ENCODE measurements at regions not wholly inside any gene's neighbourhood (a gene's known extent, or its start where the extent isn't known, plus 50 kb on each side); places are given as distances from the start of the nearest gene placed in this dataset.

DNA sequence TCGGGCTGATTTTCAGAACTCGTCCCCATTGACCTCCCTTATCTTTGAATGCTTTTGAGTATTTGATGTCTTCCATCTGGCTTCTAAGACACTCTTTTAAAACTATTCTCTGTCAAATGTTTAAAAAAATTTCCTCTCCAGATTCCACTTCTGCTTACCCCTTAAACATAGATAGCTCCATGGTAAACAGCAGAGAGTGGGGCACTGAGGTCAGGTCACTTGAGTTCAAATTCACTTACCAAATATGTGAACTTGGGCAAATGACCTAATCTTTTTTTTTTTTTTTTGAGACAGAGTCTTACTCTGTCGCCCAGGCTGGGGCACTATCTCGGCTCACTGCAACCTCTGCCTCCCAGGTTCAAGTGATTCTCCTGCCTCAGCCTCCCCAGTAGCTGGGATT, 126.8 kb upstream of the CPSF6 start:
- Histone ChIP-seq H3K36me3 (ENCODE audit: insufficient read depth, low read length) (no peaks in the 10 kb centered on the region), H4K20me1 (ENCODE audit: insufficient read depth, low read length) (no peaks in the 10 kb centered on the region), H3K79me2 (ENCODE audit: insufficient read depth, low read length) (no peaks in the 10 kb centered on the region), H3K9me3 (ENCODE audit: low read depth, low read length) (no peaks in the 10 kb centered on the region), H2AFZ (ENCODE audit: low read length) (no peak overlapping the region), H3K4me1 (ENCODE audit: insufficient read depth, low read length) (no peaks in the 10 kb centered on the region), H3K27me3 (ENCODE audit: insufficient read depth, low read length) (peaks cover 9% of the 10 kb centered on the region), H3K4me3 (ENCODE audit: insufficient read depth, low read length) (no peak overlapping the region), H3K4me2 (ENCODE audit: insufficient read depth, low read length) (no peak overlapping the region), H3K27ac (ENCODE audit: low read depth, low read length) (no peak overlapping the region)
- TF ChIP-seq, protein P1, sequence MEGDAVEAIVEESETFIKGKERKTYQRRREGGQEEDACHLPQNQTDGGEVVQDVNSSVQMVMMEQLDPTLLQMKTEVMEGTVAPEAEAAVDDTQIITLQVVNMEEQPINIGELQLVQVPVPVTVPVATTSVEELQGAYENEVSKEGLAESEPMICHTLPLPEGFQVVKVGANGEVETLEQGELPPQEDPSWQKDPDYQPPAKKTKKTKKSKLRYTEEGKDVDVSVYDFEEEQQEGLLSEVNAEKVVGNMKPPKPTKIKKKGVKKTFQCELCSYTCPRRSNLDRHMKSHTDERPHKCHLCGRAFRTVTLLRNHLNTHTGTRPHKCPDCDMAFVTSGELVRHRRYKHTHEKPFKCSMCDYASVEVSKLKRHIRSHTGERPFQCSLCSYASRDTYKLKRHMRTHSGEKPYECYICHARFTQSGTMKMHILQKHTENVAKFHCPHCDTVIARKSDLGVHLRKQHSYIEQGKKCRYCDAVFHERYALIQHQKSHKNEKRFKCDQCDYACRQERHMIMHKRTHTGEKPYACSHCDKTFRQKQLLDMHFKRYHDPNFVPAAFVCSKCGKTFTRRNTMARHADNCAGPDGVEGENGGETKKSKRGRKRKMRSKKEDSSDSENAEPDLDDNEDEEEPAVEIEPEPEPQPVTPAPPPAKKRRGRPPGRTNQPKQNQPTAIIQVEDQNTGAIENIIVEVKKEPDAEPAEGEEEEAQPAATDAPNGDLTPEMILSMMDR (IDR thresholded peaks at IDR 0.05; ENCODE audit: extremely low read depth, low read depth, low read length) = no peak
- no peak for DNase-seq (ENCODE audit: insufficient read length, low spot score, missing footprints)

DNA sequence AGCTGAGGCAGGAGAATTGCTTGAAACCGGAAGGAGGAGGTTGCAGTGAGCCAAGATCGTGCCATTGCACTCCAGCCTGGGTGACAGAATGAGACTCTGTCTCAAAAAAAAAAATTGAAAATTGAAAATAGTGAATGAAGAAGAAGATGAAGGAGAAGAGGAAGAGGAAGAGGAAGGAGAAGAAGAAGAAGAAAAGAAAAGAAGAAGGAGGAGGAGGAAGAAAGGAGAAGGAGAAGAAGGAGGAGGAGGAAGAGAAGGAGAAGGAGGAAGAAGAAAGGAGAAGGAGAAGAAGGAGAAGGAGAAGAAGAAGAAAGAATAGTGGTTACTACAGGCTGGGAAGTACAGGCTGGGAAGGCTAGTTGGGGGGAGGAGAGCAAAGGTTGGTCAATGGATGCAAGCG, 124.3 kb upstream of the CPSF6 start:
- no peak overlapping the region for H3K4me2 ChIP-seq (ENCODE audit: insufficient read depth, low read length)
- H3K36me3 ChIP-seq (ENCODE audit: insufficient read depth, low read length) = no peaks in the 10 kb centered on the region
- H2AFZ ChIP-seq (ENCODE audit: low read length) = no peak overlapping the region
- H3K4me1 ChIP-seq (ENCODE audit: insufficient read depth, low read length) = no peaks in the 10 kb centered on the region
- H3K9me3 ChIP-seq (ENCODE audit: low read depth, low read length) = no peaks in the 10 kb centered on the region
- H3K27ac ChIP-seq (ENCODE audit: low read depth, low read length) = no peak overlapping the region
- H3K4me3 ChIP-seq (ENCODE audit: insufficient read depth, low read length) = no peak overlapping the region
- H3K27me3 ChIP-seq (ENCODE audit: insufficient read depth, low read length) = peaks cover 14% of the 10 kb centered on the region
- no peaks in the 10 kb centered on the region for H3K79me2 ChIP-seq (ENCODE audit: insufficient read depth, low read length)
- H4K20me1 ChIP-seq (ENCODE audit: insufficient read depth, low read length) = no peaks in the 10 kb centered on the region
- no peak for DNase-seq (ENCODE audit: insufficient read length, low spot score, missing footprints)
- TF ChIP-seq, protein P1 (IDR thresholded peaks at IDR 0.05; ENCODE audit: extremely low read depth, low read depth, low read length) = no peak

DNA sequence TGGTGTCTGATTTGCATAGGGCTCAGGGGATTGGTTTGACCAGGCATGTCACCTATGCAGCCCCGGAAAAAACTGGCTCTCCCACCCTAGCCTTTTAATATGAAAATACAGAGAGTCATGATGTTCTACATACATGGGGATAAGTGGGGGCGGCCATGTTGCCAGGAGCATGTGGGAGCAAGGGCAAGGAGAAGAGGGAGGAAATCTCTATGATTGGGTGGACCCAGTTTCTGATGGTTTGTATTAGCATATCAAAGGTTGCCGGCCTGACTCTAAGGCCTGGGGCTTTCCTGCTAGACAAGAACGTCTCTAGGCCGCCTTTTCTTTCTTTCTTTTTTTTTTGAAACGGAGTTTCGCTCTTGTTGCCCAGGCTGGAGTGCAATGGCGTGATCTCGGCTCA, 123.4 kb upstream of the CPSF6 start:
- Histone ChIP-seq H3K9me3 (ENCODE audit: low read depth, low read length) (no peaks in the 10 kb centered on the region), H3K36me3 (ENCODE audit: insufficient read depth, low read length) (no peaks in the 10 kb centered on the region), H2AFZ (ENCODE audit: low read length) (no peak overlapping the region), H3K4me2 (ENCODE audit: insufficient read depth, low read length) (no peak overlapping the region), H3K4me1 (ENCODE audit: insufficient read depth, low read length) (no peaks in the 10 kb centered on the region), H3K4me3 (ENCODE audit: insufficient read depth, low read length) (no peak overlapping the region), H3K27ac (ENCODE audit: low read depth, low read length) (no peak overlapping the region), H3K79me2 (ENCODE audit: insufficient read depth, low read length) (no peaks in the 10 kb centered on the region), H3K27me3 (ENCODE audit: insufficient read depth, low read length) (peaks cover 9% of the 10 kb centered on the region), H4K20me1 (ENCODE audit: insufficient read depth, low read length) (no peaks in the 10 kb centered on the region)
- DNase-seq (ENCODE audit: insufficient read length, low spot score, missing footprints) = no peak
- TF ChIP-seq, protein P1 (IDR thresholded peaks at IDR 0.05; ENCODE audit: extremely low read depth, low read depth, low read length) = no peak

DNA sequence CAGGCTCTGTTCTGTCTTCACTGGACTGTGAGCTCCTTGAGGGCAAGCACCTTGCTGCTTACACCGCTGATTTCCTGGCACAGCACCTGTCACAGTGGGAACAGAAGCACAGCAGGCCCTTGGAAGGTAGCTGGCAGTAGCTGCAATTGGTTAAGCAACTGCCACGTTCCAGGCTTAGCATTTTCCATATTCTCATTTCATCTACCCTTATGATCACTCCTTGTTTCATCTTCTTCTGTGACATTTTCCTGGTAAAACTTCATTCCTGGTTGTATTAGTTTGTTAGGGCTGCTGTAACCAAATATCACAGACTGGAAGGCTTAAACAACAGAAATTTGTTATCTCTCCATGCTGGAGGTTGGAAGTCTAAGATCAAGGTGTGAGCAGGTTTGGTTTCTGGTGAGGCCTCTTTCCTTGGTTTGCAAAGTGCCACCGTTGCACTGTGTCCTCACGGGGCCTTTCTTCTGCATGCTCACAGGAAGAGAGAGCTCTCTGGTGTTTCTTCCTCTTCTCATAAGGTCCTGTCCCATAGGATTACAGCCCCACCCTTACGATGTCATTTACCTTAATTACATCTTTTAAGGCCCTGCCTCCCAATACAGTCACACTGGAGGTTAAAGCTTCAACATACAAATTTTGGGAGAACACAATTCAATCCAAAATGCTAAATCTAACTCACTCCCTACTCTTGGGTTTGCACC, 121.7 kb upstream of the CPSF6 start:
- Histone ChIP-seq H3K9me3 (ENCODE audit: low read depth, low read length) (no peaks in the 10 kb centered on the region), H2AFZ (ENCODE audit: low read length) (no peak overlapping the region), H3K36me3 (ENCODE audit: insufficient read depth, low read length) (no peaks in the 10 kb centered on the region), H3K4me2 (ENCODE audit: insufficient read depth, low read length) (no peak overlapping the region), H3K79me2 (ENCODE audit: insufficient read depth, low read length) (no peaks in the 10 kb centered on the region), H4K20me1 (ENCODE audit: insufficient read depth, low read length) (no peaks in the 10 kb centered on the region), H3K27ac (ENCODE audit: low read depth, low read length) (no peak overlapping the region), H3K4me3 (ENCODE audit: insufficient read depth, low read length) (no peak overlapping the region), H3K27me3 (ENCODE audit: insufficient read depth, low read length) (peaks cover 12% of the 10 kb centered on the region), H3K4me1 (ENCODE audit: insufficient read depth, low read length) (no peaks in the 10 kb centered on the region)
- DNase-seq (ENCODE audit: insufficient read length, low spot score, missing footprints) = no peak
- TF ChIP-seq, protein P1 (IDR thresholded peaks at IDR 0.05; ENCODE audit: extremely low read depth, low read depth, low read length) = no peak

All from osteoblast (primary cell).